AG04450 (cell line): ENCODE measurements at regions not wholly inside any gene's neighbourhood (a gene's known extent, or its start where the extent isn't known, plus 50 kb on each side); places are given as distances from the start of the nearest gene placed in this dataset.

Experiments used
- CTCF ChIA-PET: fragments of 300-600, 350-600 bp; formaldehyde crosslinking; extraction: SDS; loops from one replicate; lab custom pipeline; 2022; ENCODE audit warnings: antibody characterized with exemption, inconsistent platforms; lab: Charles Lee
- POLR2A ChIA-PET: fragments of 350-600 bp; formaldehyde crosslinking; extraction: SDS; loops from one replicate; lab custom pipeline; 2021; ENCODE audit warnings: antibody characterized with exemption, inconsistent platforms; lab: Yijun Ruan, JAX
- DNase-seq: peaks from one replicate; pipeline ENCODE4 v3.0.0-alpha.2; 2011; ENCODE audit warnings: low read depth, low spot score
- H3K27ac ChIP-seq: one replicate; pipeline ENCODE4 v1.5.1; 2012; ENCODE audit warnings: low read depth, low read length, control low read depth
- H3K27me3 ChIP-seq: one replicate; pipeline ENCODE4 v1.6.0; 2012; ENCODE audit warnings: low read length; ENCODE audit not compliant: control insufficient read depth, insufficient read depth
- H3K4me3 ChIP-seq: 2 replicates; pipeline ENCODE4 v1.5.1; 2011; ENCODE audit warnings: mild to moderate bottlenecking, low read depth, low read length, control low read depth
- H3K9me3 ChIP-seq: 2 replicates; pipeline ENCODE4 v1.5.1; 2012; ENCODE audit warnings: low read length; ENCODE audit not compliant: control insufficient read depth, insufficient read depth
- TF ChIP-seq, protein P1 (sequence below): IDR thresholded peaks from 2 replicates; pipeline ENCODE4 v1.5.1; 2011; ENCODE audit warnings: low read depth, low read length, control low read depth, inconsistent platforms

DNA sequence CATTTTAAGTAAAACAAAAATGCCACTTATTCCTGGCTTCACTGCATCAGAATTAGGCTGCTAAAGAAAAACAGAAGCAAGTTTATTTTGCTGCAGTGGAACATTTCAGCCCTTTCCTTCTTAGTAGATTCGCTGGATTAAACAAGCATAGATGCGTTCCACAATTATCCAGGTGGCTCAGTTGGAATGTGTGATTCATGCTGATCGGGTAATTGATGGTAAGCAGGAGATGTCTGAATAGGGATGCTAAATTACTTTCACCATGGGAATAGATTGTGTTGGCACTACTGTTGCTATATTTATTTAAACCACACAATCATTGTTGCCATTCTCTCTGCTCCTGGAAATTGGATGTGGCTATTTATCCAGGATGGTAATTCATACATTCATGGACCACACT, 440.1 kb upstream of the DDI1 start:
- Histone ChIP-seq H3K27me3 (no peaks in the 10 kb centered on the region), H3K9me3 (peaks cover 5% of the 10 kb centered on the region; the same call in 1 of the 2 replicates), H3K27ac (no peak overlapping the region), H3K4me3 (no peak overlapping the region)
- ChIA-PET CTCF (no interaction called here), POLR2A (no interaction called here)
- DNase-seq: no peak
- TF ChIP-seq, protein P1, sequence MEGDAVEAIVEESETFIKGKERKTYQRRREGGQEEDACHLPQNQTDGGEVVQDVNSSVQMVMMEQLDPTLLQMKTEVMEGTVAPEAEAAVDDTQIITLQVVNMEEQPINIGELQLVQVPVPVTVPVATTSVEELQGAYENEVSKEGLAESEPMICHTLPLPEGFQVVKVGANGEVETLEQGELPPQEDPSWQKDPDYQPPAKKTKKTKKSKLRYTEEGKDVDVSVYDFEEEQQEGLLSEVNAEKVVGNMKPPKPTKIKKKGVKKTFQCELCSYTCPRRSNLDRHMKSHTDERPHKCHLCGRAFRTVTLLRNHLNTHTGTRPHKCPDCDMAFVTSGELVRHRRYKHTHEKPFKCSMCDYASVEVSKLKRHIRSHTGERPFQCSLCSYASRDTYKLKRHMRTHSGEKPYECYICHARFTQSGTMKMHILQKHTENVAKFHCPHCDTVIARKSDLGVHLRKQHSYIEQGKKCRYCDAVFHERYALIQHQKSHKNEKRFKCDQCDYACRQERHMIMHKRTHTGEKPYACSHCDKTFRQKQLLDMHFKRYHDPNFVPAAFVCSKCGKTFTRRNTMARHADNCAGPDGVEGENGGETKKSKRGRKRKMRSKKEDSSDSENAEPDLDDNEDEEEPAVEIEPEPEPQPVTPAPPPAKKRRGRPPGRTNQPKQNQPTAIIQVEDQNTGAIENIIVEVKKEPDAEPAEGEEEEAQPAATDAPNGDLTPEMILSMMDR: no peak

DNA sequence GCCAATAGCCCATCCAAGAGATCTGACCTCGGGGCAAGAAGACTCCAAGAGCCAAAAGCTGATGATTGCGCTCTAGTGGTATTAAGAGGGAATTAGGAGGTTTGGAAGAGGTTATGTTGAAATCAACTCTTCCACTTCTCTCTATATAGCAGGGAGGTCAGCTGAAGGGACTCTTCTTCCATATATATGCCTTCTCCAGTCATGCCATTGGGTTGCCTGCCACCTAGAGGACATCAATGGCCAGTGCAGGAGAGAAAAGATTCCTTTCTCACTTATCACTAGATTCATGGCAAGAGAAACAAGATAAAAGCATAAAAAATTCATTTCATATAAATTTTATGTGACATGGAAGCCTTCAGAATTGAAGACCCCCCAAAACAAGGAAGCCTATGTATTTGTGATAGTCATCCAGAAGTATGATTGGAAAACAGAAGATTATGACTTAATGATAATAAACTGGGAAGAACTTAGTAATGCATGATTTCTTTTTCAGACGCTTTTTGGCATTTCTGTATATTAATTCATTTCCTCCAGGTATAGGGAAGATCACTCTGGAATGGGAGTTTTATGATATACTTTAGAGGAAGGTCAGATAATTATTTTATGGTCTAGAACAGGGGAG, 435.1 kb upstream of the DDI1 start:
- ChIA-PET POLR2A (no interaction called here), CTCF (interaction anchor here (0.5 to 5.3 kb wide), 31 partner anchors 8 to 513 kb away, joined by 3 to 34 read pairs (median 4); partner anchors contain the start of gene DYNC2H1)
- TF ChIP-seq, protein P1: peak; percentile 94
- Histone ChIP-seq H3K9me3 (no peaks in the 10 kb centered on the region), H3K4me3 (no peak overlapping the region), H3K27ac (no peak overlapping the region), H3K27me3 (no peaks in the 10 kb centered on the region)
- peak; percentile 48 for DNase-seq

DNA sequence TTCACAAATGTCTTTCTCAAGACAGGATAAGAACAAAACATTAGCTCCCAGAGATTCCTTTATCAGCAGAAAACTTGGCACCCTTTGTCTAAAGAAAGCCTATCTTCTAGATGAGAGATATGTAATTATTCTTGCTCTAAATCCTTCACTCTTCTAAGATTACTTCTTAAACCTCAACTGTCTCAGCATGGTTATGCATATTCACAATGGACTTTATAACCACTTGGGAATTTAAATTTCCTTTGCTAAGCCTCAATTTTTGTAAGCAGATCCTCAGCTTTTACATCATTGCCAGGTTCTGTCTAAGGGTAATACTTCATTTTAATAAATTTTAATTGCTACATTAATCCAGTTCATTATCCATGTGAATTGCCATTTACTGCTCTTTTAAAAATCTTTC, 433.6 kb upstream of the DDI1 start:
- Histone ChIP-seq H3K4me3 (no peak overlapping the region), H3K27me3 (no peaks in the 10 kb centered on the region), H3K27ac (no peak overlapping the region), H3K9me3 (no peaks in the 10 kb centered on the region)
- TF ChIP-seq, protein P1: no peak
- no peak for DNase-seq
- ChIA-PET CTCF (interaction anchor here (0.7 to 5.3 kb wide), 10 partner anchors 9 to 429 kb away, joined by 3 to 34 read pairs (median 5); no protein-coding TSS in a partner anchor), POLR2A (no interaction called here)

DNA sequence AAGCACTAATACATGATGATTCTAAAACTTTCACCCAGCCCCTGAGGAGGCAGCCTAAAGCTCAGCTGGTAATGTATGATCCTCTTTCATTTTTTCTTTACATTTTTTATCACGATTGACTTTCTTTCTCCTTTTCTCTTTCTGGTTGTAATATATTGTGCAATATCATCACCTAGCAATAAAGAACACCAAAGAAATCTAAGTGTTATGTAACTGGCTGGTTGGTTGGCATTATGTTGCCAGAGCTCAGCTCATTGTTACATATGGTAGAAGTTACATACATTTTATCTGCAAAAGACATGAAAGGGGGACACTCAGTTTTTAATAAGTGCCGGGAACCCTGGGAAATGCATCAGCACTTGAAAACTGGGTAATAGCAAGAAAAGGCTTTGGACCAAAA, 432.1 kb upstream of the DDI1 start:
- Histone ChIP-seq H3K27me3 (no peaks in the 10 kb centered on the region), H3K27ac (no peak overlapping the region), H3K4me3 (no peak overlapping the region), H3K9me3 (no peaks in the 10 kb centered on the region)
- CTCF ChIA-PET: interaction anchor here (0.6 to 5.3 kb wide), 8 partner anchors 11 to 403 kb away, joined by 3 to 34 read pairs (median 4); no protein-coding TSS in a partner anchor
- TF ChIP-seq, protein P1: no peak
- POLR2A ChIA-PET: no interaction called here
- no peak for DNase-seq

DNA sequence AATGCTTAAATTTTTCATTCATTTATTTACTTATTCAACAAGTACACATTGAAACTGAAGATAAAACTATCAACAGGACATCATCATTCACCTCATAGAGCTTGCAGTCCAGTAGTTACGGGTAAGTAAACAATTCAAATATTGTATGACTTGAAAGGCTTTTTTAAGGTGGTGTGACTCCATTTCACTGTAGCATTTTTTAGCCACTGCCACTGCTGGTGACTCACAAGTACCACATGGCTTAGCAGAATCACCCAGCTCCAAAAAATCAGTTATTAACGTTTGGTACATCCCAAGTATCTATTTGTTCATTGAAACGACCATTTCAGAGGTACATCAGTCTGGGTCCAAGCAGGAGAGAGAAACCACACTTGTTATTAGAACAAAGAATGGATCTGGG, 427.9 kb upstream of the DDI1 start:
- ChIA-PET POLR2A (interaction anchor here (0.7 kb wide), 1 partner anchor 122 kb away, joined by 4 read pairs; no protein-coding TSS in a partner anchor), CTCF (interaction anchor here (0.6 to 1.7 kb wide), 6 partner anchors 8 to 398 kb away, joined by 3 to 7 read pairs (median 3); no protein-coding TSS in a partner anchor)
- Histone ChIP-seq H3K27ac (no peak overlapping the region), H3K27me3 (no peaks in the 10 kb centered on the region), H3K4me3 (no peak overlapping the region), H3K9me3 (no peaks in the 10 kb centered on the region)
- TF ChIP-seq, protein P1: no peak
- DNase-seq: no peak
